OCI-LY3 (cell line): ENCODE measurements at regions not wholly inside any gene's neighbourhood (a gene's known extent, or its start where the extent isn't known, plus 50 kb on each side); places are given as distances from the start of the nearest gene placed in this dataset.
"Not testable (repeated sequence)": the region's sequence is repeated elsewhere in the genome, so short reads cannot be mapped to it uniquely, and the experiment has no call there.

Experiments used
- H2AFZ ChIP-seq: fragments of 200-600, 300-600 bp; shearing (Covaris generic); 2 replicates; pipeline ENCODE4 v1.6.0; 2014; ENCODE audit warnings: antibody characterized with exemption, low read depth, low read length
- H3K27ac ChIP-seq: fragments of 200-600, 300-600 bp; sonication (generic); 2 replicates; pipeline ENCODE4 v1.5.1; 2014; ENCODE audit warnings: mild to moderate bottlenecking, low read length, moderate library complexity, mixed read lengths
- H3K27me3 ChIP-seq: fragments of 200-600, 300-600 bp; sonication (generic); 2 replicates; pipeline ENCODE4 v1.6.1; 2014; ENCODE audit warnings: low read depth, low read length, mixed read lengths
- H3K36me3 ChIP-seq: fragments of 200-600, 300-600 bp; sonication (generic); replicated peaks from 2 replicates; pipeline ENCODE3; 2014; ENCODE audit warnings: low read depth, low read length, mixed read lengths
- H3K4me1 ChIP-seq: fragments of 300-600, 200-600 bp; sonication (generic); 2 replicates; pipeline ENCODE4 v1.6.1; 2014; ENCODE audit warnings: low read length, mixed read lengths
- H3K4me2 ChIP-seq: fragments of 200-600, 300-600 bp; sonication (generic); 2 replicates; pipeline ENCODE4 v1.6.1; 2014; ENCODE audit warnings: low read length, mixed read lengths
- H3K4me3 ChIP-seq: fragments of 300-600, 200-600 bp; sonication (generic); 2 replicates; pipeline ENCODE4 v1.5.1; 2014; ENCODE audit warnings: antibody characterized with exemption, mild to moderate bottlenecking, low read length, moderate library complexity
- H3K79me2 ChIP-seq: fragments of 300-600, 200-600 bp; shearing (Covaris generic); 2 replicates; pipeline ENCODE4 v1.6.1; 2014; ENCODE audit warnings: mild to moderate bottlenecking, low read length, mixed read lengths
- H3K9ac ChIP-seq: fragments of 300-600, 200-600 bp; shearing (Covaris generic); 2 replicates; pipeline ENCODE4 v1.6.0; 2014; ENCODE audit warnings: mild to moderate bottlenecking, low read length, moderate library complexity
- H3K9me3 ChIP-seq: fragments of 200-600, 300-600 bp; shearing (Covaris generic); 2 replicates; pipeline ENCODE4 v1.6.1; 2014; ENCODE audit warnings: low read length, mixed read lengths; ENCODE audit not compliant: insufficient read depth
- H4K20me1 ChIP-seq: fragments of 200-600, 300-600 bp; sonication (generic); 2 replicates; pipeline ENCODE4 v1.6.1; 2016; ENCODE audit warnings: low read length, mixed read lengths; ENCODE audit not compliant: insufficient read depth
- EZH2phosphoT487 ChIP-seq: fragments of 200-600 bp; shearing (Covaris generic); IDR thresholded peaks from 2 replicates; pipeline ENCODE4 v1.6.1; 2018; ENCODE audit warnings: antibody characterized with exemption, mixed run types, low read depth
- TF ChIP-seq, protein P1 (sequence below): fragments of 200-600, 300-600 bp; sonication (generic); IDR thresholded peaks from 2 replicates; pipeline ENCODE4 v1.5.1; 2014; ENCODE audit warnings: antibody characterized with exemption, low read length, low read depth

DNA sequence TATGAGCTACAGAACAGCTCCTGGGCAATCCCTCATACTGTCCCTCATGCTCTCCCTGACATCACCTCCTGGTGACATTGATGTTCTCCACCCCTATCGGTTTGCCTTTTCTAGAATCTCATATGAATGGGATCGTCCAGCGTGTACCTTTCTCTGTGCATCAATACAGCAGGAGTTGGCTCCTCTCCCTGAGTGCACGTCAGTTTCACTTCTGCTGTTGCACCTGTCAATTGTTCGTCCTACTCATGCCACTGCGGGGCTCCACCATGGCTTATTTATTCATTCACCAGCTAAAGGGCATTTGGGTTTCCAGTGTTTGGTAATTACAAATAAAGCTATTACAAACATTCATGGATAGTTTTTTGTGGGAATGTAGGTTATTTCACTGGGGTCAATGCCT lies 269.1 kb upstream of the ZFP42 start:
- H3K27ac ChIP-seq, result no peak overlapping the region
- TF ChIP-seq, protein P1, sequence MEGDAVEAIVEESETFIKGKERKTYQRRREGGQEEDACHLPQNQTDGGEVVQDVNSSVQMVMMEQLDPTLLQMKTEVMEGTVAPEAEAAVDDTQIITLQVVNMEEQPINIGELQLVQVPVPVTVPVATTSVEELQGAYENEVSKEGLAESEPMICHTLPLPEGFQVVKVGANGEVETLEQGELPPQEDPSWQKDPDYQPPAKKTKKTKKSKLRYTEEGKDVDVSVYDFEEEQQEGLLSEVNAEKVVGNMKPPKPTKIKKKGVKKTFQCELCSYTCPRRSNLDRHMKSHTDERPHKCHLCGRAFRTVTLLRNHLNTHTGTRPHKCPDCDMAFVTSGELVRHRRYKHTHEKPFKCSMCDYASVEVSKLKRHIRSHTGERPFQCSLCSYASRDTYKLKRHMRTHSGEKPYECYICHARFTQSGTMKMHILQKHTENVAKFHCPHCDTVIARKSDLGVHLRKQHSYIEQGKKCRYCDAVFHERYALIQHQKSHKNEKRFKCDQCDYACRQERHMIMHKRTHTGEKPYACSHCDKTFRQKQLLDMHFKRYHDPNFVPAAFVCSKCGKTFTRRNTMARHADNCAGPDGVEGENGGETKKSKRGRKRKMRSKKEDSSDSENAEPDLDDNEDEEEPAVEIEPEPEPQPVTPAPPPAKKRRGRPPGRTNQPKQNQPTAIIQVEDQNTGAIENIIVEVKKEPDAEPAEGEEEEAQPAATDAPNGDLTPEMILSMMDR, result no peak
- no peak for TF ChIP-seq EZH2phosphoT487
- no peaks in the 10 kb centered on the region for H4K20me1 ChIP-seq
- H3K9me3 ChIP-seq, result no peaks in the 10 kb centered on the region
- H3K4me2 ChIP-seq, result no peak overlapping the region
- no peak overlapping the region for H3K4me3 ChIP-seq
- no peaks in the 10 kb centered on the region for H3K4me1 ChIP-seq
- H3K9ac ChIP-seq, result no peak overlapping the region
- H3K36me3 ChIP-seq, result no peaks in the 10 kb centered on the region
- H3K27me3 ChIP-seq, result no peaks in the 10 kb centered on the region
- H3K79me2 ChIP-seq, result no peaks in the 10 kb centered on the region
- no peak overlapping the region for H2AFZ ChIP-seq

DNA sequence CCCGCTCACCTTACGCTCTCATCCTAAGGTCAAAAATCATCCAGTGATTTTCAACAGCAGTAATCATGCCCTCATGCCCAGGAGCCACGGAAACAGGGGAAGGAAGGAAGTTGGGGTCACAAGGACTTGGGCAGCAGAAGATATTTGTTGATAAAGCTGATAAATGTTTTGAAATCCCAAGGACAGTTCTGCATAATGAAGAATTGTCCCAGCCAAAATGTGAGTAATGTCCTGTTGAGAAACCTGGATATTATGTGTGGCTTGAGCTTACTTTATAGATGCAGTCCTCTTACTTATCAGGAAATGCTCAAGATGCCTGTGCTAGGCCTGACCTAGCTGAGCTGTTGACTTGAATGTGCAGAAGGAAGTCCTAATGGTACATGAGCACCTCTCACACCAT lies 263.0 kb upstream of the ZFP42 start:
- H3K36me3 ChIP-seq, result no peaks in the 10 kb centered on the region
- H3K27ac ChIP-seq, result no peak overlapping the region
- H3K4me1 ChIP-seq, result no peaks in the 10 kb centered on the region
- H3K4me3 ChIP-seq, result no peak overlapping the region
- TF ChIP-seq, protein P1, result no peak
- TF ChIP-seq EZH2phosphoT487, result no peak
- H3K9me3 ChIP-seq, result no peaks in the 10 kb centered on the region
- H3K27me3 ChIP-seq, result no peaks in the 10 kb centered on the region
- H4K20me1 ChIP-seq, result no peaks in the 10 kb centered on the region
- no peak overlapping the region for H2AFZ ChIP-seq
- H3K79me2 ChIP-seq, result no peaks in the 10 kb centered on the region
- no peak overlapping the region for H3K4me2 ChIP-seq
- no peak overlapping the region for H3K9ac ChIP-seq

DNA sequence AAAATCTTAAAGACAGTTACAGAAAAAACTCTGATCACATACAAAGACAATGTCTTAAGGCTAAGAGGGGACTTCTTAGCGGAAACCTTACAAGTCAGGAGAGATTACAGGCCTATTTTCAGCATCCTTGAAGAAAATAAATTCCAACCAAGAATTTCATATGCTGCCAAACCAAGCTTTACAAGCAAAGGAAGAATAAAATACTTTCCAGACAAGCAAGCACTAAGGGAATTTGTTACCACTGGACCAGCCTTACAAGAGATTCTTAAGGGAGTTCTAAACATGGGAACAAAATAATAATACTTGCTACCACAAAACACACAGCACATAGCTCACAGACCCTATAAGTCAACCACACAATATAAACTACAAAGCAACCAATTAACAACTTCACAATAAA lies 255.8 kb upstream of the ZFP42 start:
- no peaks in the 10 kb centered on the region for H4K20me1 ChIP-seq
- H3K27me3 ChIP-seq, result no peaks in the 10 kb centered on the region
- no peaks in the 10 kb centered on the region for H3K36me3 ChIP-seq
- no peak overlapping the region for H3K27ac ChIP-seq
- no peak overlapping the region for H3K4me3 ChIP-seq
- no peaks in the 10 kb centered on the region for H3K79me2 ChIP-seq
- TF ChIP-seq EZH2phosphoT487, result no peak
- TF ChIP-seq, protein P1, result no peak
- H3K9me3 ChIP-seq, result no peaks in the 10 kb centered on the region
- H3K9ac ChIP-seq, result no peak overlapping the region
- H3K4me2 ChIP-seq, result no peak overlapping the region
- H2AFZ ChIP-seq, result no peak overlapping the region
- no peaks in the 10 kb centered on the region for H3K4me1 ChIP-seq

DNA sequence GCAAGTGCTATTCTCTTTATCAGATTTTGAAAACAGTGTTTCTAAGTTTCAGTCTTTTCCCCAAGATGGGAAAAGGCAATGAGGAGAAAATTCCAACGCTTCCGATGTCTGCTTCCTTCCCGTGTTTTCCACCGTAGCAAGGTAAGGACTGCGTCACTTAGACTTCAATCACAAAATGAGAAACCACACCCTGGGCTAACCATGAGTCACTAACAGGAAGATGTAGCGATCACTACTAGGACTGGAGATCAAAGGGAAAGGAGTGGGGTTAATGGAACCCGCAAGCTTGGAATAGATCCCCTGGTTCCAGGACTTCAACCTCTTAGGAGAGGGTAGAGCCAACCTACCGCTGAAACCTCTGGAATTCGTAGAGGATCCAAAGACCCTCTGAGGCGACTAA lies 250.7 kb upstream of the ZFP42 start:
- Histone ChIP-seq H3K27ac (no peak overlapping the region), H3K9ac (no peak overlapping the region)

DNA sequence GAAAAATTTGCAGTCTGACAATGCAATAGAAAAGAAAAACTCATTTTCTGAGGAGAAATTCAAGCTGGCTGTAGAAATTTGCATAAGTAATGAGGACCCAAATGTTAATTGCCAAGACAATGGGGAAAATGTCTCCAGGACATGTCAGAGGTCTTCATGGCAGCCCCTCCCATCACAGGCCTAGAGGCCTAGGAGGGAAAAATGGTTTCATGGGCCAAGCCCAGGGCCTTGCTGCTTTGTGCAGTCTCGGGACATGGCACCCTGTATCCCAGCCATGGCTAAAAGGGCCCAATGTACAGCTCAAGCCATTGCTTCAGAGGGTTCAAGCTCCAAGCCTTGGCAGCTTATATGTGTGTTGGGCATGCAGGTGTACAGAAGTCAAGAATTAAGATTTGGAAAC lies 244.9 kb upstream of the ZFP42 start:
- H2AFZ ChIP-seq, H3K4me2 ChIP-seq, H3K36me3 ChIP-seq, H3K79me2 ChIP-seq, H4K20me1 ChIP-seq, H3K27ac ChIP-seq, H3K4me1 ChIP-seq, H3K27me3 ChIP-seq, H3K4me3 ChIP-seq, H3K9me3 ChIP-seq, H3K9ac ChIP-seq: not testable (repeated sequence)

More for the DNA sequence above, 250.7 kb upstream of the ZFP42 start:
- Histone ChIP-seq H3K4me3 (no peak overlapping the region), H3K9me3 (no peaks in the 10 kb centered on the region), H3K4me2 (no peak overlapping the region), H2AFZ (no peak overlapping the region), H3K27me3 (no peaks in the 10 kb centered on the region), H3K79me2 (no peaks in the 10 kb centered on the region), H3K36me3 (no peaks in the 10 kb centered on the region), H4K20me1 (no peaks in the 10 kb centered on the region), H3K4me1 (no peaks in the 10 kb centered on the region)
- TF ChIP-seq EZH2phosphoT487, result no peak
- TF ChIP-seq, protein P1, result no peak
